ENCODE measurements at regions not wholly inside any gene's neighbourhood (a gene's known extent, or its start where the extent isn't known, plus 50 kb on each side); places are given as distances from the start of the nearest gene placed in this dataset.
A peak's percentile ranks its signal among the peaks of the same experiment; 100 is the strongest.

DNA sequence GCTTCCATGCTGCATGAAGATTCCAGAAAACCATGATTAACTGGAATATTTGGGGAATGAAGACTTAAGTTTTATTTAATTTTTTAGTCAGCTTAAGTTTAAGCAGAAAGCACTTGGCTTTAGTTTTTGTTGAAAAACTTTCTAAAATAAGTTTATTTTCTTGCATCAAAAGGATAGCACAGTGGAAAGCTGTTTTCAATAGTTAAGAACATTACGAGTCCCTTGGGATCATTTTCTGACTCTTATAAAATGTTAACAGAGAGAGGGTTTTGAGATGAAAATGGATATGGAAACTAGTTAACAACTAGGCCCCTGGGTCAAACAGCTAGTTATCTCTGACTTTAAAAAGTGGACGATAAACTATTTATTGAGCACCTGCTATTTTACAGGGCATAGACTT is 181.9 kb upstream of the SLC38A2 start:
- Mint-ChIP-seq H3K4me1 (peaks cover 10 to 16% (median 14%) of the 10 kb centered on the region in 3 donors), H3K27ac (no peak overlapping the region), H3K27me3 (no peaks in the 10 kb centered on the region), H3K4me3 (no peak overlapping the region), H3K36me3 (peaks cover 4% of the 10 kb centered on the region), H3K9me3 (peaks cover 0 to 4% (median 0%) of the 10 kb centered on the region in 3 donors)
- no peak overlapping the region for H3K27ac ChIP-seq (ENCODE audit: low read length)
- no peaks in the 10 kb centered on the region for H3K27me3 ChIP-seq (replicated peaks in 1 of 2; ENCODE audit: control insufficient read depth in 2 of 2, extremely low read depth in 1 of 2, insufficient read depth in 2 of 2, low read length in 1 of 2)
- ChIA-PET CTCF (no interaction called here), POLR2A (no interaction called here)
- peaks cover 0 to 2% of the 10 kb centered on the region in 2 experiments for H3K4me1 ChIP-seq (ENCODE audit: control insufficient read depth in 1 of 2, extremely low read depth in 1 of 2, insufficient read depth in 2 of 2, low read length in 2 of 2)
- H3K4me3 ChIP-seq (ENCODE audit: control insufficient read depth in 1 of 2, extremely low read depth in 1 of 2, low read length in 1 of 2) = no peak overlapping the region
- DNase-seq (no peak), ATAC-seq (replicated peaks in 1 of 4) (no peak)
- H3K9me3 ChIP-seq = no peaks in the 10 kb centered on the region
- WGBS (ENCODE audit: insufficient coverage) = no CpG with 5 or more reads among the region's 2 CpGs
- no peaks in the 10 kb centered on the region for H3K36me3 ChIP-seq (ENCODE audit: control insufficient read depth in 2 of 2, extremely low read depth in 1 of 2, insufficient read depth in 1 of 2, low read length in 1 of 2)

DNA sequence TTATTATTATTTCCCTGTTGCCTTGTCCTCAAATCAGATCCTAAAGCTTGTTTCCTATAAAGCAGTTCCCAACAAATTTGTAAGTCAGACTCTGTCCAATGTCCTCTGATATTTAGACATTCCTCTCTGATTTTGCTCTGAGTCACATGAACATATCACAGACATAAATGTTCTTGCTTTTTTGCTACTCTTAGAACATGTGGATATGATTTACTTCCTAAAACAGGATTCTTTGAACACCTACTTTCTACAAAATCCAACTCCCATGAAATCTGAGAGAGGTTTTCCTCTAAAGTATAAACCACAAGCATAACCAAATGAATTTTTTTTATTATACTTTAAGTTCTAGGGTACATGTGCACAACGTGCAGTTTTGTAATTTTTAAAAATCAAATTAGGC is 181.3 kb upstream of the SLC38A2 start:
- Mint-ChIP-seq H3K4me3 (no peak overlapping the region), H3K36me3 (peaks cover 4% of the 10 kb centered on the region), H3K27ac (no peak overlapping the region), H3K4me1 (peaks cover 11 to 20% (median 16%) of the 10 kb centered on the region in 3 donors), H3K27me3 (no peaks in the 10 kb centered on the region), H3K9me3 (peaks cover 0 to 4% (median 0%) of the 10 kb centered on the region in 3 donors)
- Histone ChIP-seq H3K9me3 (no peaks in the 10 kb centered on the region), H3K36me3 (ENCODE audit: control insufficient read depth in 2 of 2, extremely low read depth in 1 of 2, insufficient read depth in 1 of 2, low read length in 1 of 2) (no peaks in the 10 kb centered on the region), H3K27ac (ENCODE audit: low read length) (no peak overlapping the region), H3K4me1 (ENCODE audit: control insufficient read depth in 1 of 2, extremely low read depth in 1 of 2, insufficient read depth in 2 of 2, low read length in 2 of 2) (peaks cover 0 to 4% of the 10 kb centered on the region in 2 experiments), H3K4me3 (ENCODE audit: control insufficient read depth in 1 of 2, extremely low read depth in 1 of 2, low read length in 1 of 2) (no peak overlapping the region), H3K27me3 (replicated peaks in 1 of 2; ENCODE audit: control insufficient read depth in 2 of 2, extremely low read depth in 1 of 2, insufficient read depth in 2 of 2, low read length in 1 of 2) (no peaks in the 10 kb centered on the region)
- DNase-seq (no peak), ATAC-seq (replicated peaks in 1 of 4) (no peak)
- WGBS (ENCODE audit: insufficient coverage) = no CpG with 5 or more reads among the region's 1 CpG
- ChIA-PET CTCF (interaction anchor here (0.6 to 0.7 kb wide), 2 partner anchors 84 to 469 kb away, joined by 3 read pairs; no protein-coding TSS in a partner anchor), POLR2A (no interaction called here)

DNA sequence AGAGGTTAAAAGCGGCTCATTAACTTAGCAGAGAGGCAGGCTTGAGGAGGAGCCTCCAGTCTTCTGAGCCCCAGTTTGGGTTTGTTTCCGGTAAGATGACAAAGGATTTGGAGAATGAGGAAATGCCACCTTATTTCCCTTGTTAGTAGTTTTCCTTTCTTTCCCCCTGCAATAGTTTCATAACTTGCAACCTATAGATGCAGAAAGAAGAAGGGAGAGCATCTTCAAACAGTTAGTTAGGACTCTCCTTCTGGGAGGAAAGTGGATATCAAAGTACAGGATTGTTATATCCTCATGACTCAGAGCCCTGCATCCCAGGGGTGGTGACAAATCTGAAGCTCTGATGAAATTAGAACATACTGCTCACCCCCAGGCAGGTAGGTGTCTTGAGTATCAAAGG is 180.7 kb upstream of the SLC38A2 start:
- no peak for ATAC-seq (replicated peaks in 1 of 4)
- Histone ChIP-seq H3K4me1 (ENCODE audit: control insufficient read depth in 1 of 2, extremely low read depth in 1 of 2, insufficient read depth in 2 of 2, low read length in 2 of 2) (peaks cover 0 to 6% of the 10 kb centered on the region in 2 experiments), H3K27ac (ENCODE audit: low read length) (no peak overlapping the region), H3K36me3 (ENCODE audit: control insufficient read depth in 2 of 2, extremely low read depth in 1 of 2, insufficient read depth in 1 of 2, low read length in 1 of 2) (no peaks in the 10 kb centered on the region), H3K9me3 (no peaks in the 10 kb centered on the region), H3K4me3 (ENCODE audit: control insufficient read depth in 1 of 2, extremely low read depth in 1 of 2, low read length in 1 of 2) (no peak overlapping the region), H3K27me3 (replicated peaks in 1 of 2; ENCODE audit: control insufficient read depth in 2 of 2, extremely low read depth in 1 of 2, insufficient read depth in 2 of 2, low read length in 1 of 2) (no peaks in the 10 kb centered on the region)
- DNase-seq = no peak
- ChIA-PET CTCF (interaction anchor here in 1 of 2 donors (0.7 kb wide), 1 partner anchor 85 kb away, joined by 3 read pairs; no protein-coding TSS in a partner anchor), POLR2A (no interaction called here)
- Mint-ChIP-seq H3K27me3 (no peaks in the 10 kb centered on the region), H3K4me3 (no peak overlapping the region), H3K27ac (no peak overlapping the region), H3K4me1 (peaks cover 16 to 25% (median 21%) of the 10 kb centered on the region in 3 donors), H3K9me3 (peaks cover 0 to 4% (median 0%) of the 10 kb centered on the region in 3 donors), H3K36me3 (peaks cover 4% of the 10 kb centered on the region)
- no CpG with 5 or more reads among the region's 2 CpGs for WGBS (ENCODE audit: insufficient coverage)

DNA sequence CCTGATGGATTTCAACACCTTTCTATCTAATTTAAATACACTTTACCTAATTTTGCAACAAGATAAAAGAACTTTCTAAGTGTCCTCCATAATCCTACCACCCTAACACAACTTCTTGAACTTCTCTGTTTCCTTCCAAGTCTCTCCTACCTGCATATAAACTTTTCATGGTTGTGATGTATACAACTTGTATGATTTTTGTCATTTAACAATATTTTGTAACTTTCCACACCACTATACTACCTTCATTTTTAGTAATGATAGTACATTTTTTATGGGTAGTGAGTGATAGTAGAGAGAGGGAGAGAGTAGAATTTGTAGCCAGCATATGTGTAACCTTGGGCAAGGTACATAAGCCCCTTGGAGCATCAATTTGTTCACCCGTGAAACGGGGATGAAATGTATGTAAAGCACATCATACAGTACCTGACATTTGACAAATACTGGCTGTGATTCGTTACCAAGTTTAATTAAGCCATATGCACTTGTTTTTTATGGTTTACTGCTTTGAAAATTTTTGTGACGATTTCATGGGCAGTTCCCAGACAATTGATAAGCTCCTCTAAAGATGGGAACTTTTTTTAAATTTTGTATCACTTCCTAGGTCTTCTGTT is 177.8 kb upstream of the SLC38A2 start:
- H3K27ac Mint-ChIP-seq = no peak overlapping the region
- no peak overlapping the region for H3K27ac ChIP-seq (ENCODE audit: low read length)
- no peak for DNase-seq
- no peak overlapping the region for H3K4me3 Mint-ChIP-seq
- no peaks in the 10 kb centered on the region for H3K27me3 ChIP-seq (replicated peaks in 1 of 2; ENCODE audit: control insufficient read depth in 2 of 2, extremely low read depth in 1 of 2, insufficient read depth in 2 of 2, low read length in 1 of 2)
- H3K4me1 Mint-ChIP-seq = peaks cover 40 to 49% (median 47%) of the 10 kb centered on the region in 3 donors
- H3K36me3 Mint-ChIP-seq = peaks cover 4% of the 10 kb centered on the region
- ChIA-PET CTCF (interaction anchor here in 1 of 2 donors (0.6 kb wide), 1 partner anchor 80 kb away, joined by 3 read pairs; no protein-coding TSS in a partner anchor), POLR2A (no interaction called here)
- H3K4me1 ChIP-seq (ENCODE audit: control insufficient read depth in 1 of 2, extremely low read depth in 1 of 2, insufficient read depth in 2 of 2, low read length in 2 of 2) = peaks cover 8 to 22% of the 10 kb centered on the region in 2 experiments
- no peaks in the 10 kb centered on the region for H3K9me3 Mint-ChIP-seq
- H3K27me3 Mint-ChIP-seq = no peaks in the 10 kb centered on the region
- no peak overlapping the region for H3K4me3 ChIP-seq (ENCODE audit: control insufficient read depth in 1 of 2, extremely low read depth in 1 of 2, low read length in 1 of 2)
- 94% methylated on average over 2 of the region's 4 CpGs for WGBS (ENCODE audit: insufficient coverage)
- no peak for ATAC-seq (replicated peaks in 1 of 4)
- no peaks in the 10 kb centered on the region for H3K9me3 ChIP-seq
- H3K36me3 ChIP-seq (ENCODE audit: control insufficient read depth in 2 of 2, extremely low read depth in 1 of 2, insufficient read depth in 1 of 2, low read length in 1 of 2) = no peaks in the 10 kb centered on the region

DNA sequence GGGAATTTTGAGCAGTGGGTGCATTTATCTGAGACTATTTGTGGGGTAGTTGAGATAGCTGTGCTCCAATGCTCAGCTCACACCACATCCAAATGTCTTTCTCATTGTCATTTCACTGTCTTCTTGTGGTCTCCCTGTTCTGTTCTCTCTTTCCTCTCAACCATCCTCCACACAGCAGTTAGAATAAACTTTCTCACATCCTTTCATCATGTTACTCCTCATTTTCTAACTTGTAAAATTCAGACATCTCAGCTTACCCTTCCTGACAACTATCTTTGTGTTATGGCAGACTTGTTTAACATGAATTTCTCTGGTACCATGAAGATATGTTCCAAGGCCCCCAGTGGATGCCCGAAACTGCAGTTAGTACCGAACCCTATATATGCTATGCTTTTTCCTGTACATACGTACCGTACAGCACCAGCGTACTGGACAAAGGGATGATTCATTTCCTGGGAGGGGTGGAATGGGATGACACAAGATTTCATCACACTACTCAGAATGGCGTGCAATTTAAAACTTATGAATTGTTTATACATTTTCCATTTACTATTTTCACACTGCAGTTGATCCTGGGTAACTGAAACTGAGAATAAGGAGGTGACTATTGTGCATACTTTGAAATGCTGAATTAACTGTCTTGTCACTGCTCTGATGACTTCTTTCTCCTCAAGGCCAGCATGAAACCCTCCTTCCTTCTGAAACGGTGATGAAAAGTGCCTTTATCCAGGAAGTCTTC is 177.1 kb upstream of the SLC38A2 start:
- H3K4me3 Mint-ChIP-seq = peak overlapping the region in 1 of 3 donors; percentile 6
- peak overlapping the region in 1 of 2 donors; percentile 9 for H3K27ac Mint-ChIP-seq
- H3K4me3 ChIP-seq (ENCODE audit: control insufficient read depth in 1 of 2, extremely low read depth in 1 of 2, low read length in 1 of 2) = no peak overlapping the region
- H3K9me3 ChIP-seq = no peaks in the 10 kb centered on the region
- peaks cover 0 to under 1% (median under 1%) of the 10 kb centered on the region in 3 donors for H3K9me3 Mint-ChIP-seq
- H3K4me1 Mint-ChIP-seq = peaks cover 40 to 49% (median 47%) of the 10 kb centered on the region in 3 donors
- ChIA-PET POLR2A (no interaction called here), CTCF (no interaction called here)
- DNase-seq (peak in 1 of 35 experiments; percentile 3), ATAC-seq (replicated peaks in 1 of 4) (peak in 1 of 4 experiments; percentile 52)
- WGBS (ENCODE audit: insufficient coverage) = 0% methylated on average over 1 of the region's 7 CpGs
- H3K27ac ChIP-seq (ENCODE audit: low read length) = no peak overlapping the region
- H3K27me3 Mint-ChIP-seq = no peaks in the 10 kb centered on the region
- H3K36me3 ChIP-seq (ENCODE audit: control insufficient read depth in 2 of 2, extremely low read depth in 1 of 2, insufficient read depth in 1 of 2, low read length in 1 of 2) = no peaks in the 10 kb centered on the region
- peaks cover 8 to 22% of the 10 kb centered on the region in 2 experiments for H3K4me1 ChIP-seq (ENCODE audit: control insufficient read depth in 1 of 2, extremely low read depth in 1 of 2, insufficient read depth in 2 of 2, low read length in 2 of 2)
- H3K27me3 ChIP-seq (replicated peaks in 1 of 2; ENCODE audit: control insufficient read depth in 2 of 2, extremely low read depth in 1 of 2, insufficient read depth in 2 of 2, low read length in 1 of 2) = no peaks in the 10 kb centered on the region
- no peaks in the 10 kb centered on the region for H3K36me3 Mint-ChIP-seq

DNA sequence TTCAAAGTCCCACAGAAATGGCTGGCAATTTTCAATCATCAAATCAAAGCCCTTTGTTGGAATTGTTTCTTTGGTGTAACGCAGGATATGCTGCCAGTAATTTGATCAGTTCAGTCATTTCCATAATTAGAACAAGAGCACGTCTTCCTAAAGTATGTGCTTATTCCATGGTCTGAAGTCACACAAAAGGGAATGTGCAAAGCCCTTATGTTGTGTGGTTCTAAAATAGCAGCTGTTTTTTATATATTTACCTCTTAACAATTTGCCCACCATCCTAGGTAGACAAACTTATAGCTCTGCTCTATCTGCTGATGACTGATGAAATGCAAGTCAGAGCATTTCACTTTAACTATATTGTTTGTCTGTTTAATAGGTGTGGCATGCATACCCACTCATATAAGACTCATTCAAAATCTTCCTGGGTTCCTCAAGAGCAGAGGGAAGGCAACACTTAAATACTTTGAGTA is 176.1 kb upstream of the SLC38A2 start:
- ChIA-PET POLR2A (no interaction called here), CTCF (no interaction called here)
- peaks cover 40 to 49% (median 47%) of the 10 kb centered on the region in 3 donors for H3K4me1 Mint-ChIP-seq
- no peaks in the 10 kb centered on the region for H3K36me3 ChIP-seq (ENCODE audit: control insufficient read depth in 2 of 2, extremely low read depth in 1 of 2, insufficient read depth in 1 of 2, low read length in 1 of 2)
- no peaks in the 10 kb centered on the region for H3K27me3 Mint-ChIP-seq
- peaks cover 5% of the 10 kb centered on the region for H3K36me3 Mint-ChIP-seq
- WGBS (ENCODE audit: insufficient coverage) = 100% methylated on average over 2 of the region's 2 CpGs
- peaks cover 8 to 22% of the 10 kb centered on the region in 2 experiments for H3K4me1 ChIP-seq (ENCODE audit: control insufficient read depth in 1 of 2, extremely low read depth in 1 of 2, insufficient read depth in 2 of 2, low read length in 2 of 2)
- no peaks in the 10 kb centered on the region for H3K9me3 ChIP-seq
- no peak for ATAC-seq (replicated peaks in 1 of 4)
- no peak overlapping the region for H3K27ac Mint-ChIP-seq
- no peak overlapping the region for H3K4me3 ChIP-seq (ENCODE audit: control insufficient read depth in 1 of 2, extremely low read depth in 1 of 2, low read length in 1 of 2)
- H3K4me3 Mint-ChIP-seq = no peak overlapping the region
- no peak overlapping the region for H3K27ac ChIP-seq (ENCODE audit: low read length)
- H3K27me3 ChIP-seq (replicated peaks in 1 of 2; ENCODE audit: control insufficient read depth in 2 of 2, extremely low read depth in 1 of 2, insufficient read depth in 2 of 2, low read length in 1 of 2) = no peaks in the 10 kb centered on the region
- peaks cover 0 to 6% (median 5%) of the 10 kb centered on the region in 3 donors for H3K9me3 Mint-ChIP-seq
- no peak for DNase-seq
